ENCODE measurements at regions not wholly inside any gene's neighbourhood (a gene's known extent, or its start where the extent isn't known, plus 50 kb on each side); places are given as distances from the start of the nearest gene placed in this dataset.

DNA sequence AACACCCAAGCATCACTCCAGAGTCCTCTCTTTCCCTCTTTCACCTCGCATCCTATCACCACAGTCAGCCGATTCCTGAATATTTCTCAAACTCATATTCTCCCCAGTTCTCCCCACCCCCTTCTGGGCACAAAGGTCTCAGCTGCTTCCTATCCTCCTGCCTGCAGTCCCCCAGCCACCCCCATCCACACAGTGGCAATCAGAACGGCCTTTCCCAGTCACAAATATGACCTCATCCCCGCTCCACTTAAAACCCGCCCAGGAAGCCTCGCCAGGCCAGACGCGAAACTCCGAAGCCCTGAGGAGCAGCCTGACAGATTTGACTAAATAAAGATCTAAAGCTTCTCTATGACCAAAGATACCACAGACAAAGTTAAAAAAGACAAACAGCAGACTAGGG is 49.9 kb upstream of the LINGO1 start:
- TF ChIP-seq, protein P1, sequence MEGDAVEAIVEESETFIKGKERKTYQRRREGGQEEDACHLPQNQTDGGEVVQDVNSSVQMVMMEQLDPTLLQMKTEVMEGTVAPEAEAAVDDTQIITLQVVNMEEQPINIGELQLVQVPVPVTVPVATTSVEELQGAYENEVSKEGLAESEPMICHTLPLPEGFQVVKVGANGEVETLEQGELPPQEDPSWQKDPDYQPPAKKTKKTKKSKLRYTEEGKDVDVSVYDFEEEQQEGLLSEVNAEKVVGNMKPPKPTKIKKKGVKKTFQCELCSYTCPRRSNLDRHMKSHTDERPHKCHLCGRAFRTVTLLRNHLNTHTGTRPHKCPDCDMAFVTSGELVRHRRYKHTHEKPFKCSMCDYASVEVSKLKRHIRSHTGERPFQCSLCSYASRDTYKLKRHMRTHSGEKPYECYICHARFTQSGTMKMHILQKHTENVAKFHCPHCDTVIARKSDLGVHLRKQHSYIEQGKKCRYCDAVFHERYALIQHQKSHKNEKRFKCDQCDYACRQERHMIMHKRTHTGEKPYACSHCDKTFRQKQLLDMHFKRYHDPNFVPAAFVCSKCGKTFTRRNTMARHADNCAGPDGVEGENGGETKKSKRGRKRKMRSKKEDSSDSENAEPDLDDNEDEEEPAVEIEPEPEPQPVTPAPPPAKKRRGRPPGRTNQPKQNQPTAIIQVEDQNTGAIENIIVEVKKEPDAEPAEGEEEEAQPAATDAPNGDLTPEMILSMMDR (IDR thresholded peaks at IDR 0.05) = no peak
- no peak for TF ChIP-seq EP300 (IDR thresholded peaks at IDR 0.05)
- TF ChIP-seq POLR2A (IDR thresholded peaks at IDR 0.05; ENCODE audit: low read depth) = no peak
- TF ChIP-seq POLR2AphosphoS5 (IDR thresholded peaks at IDR 0.05) = no peak
